ENCODE measurements at regions not wholly inside any gene's neighbourhood (a gene's known extent, or its start where the extent isn't known, plus 50 kb on each side); places are given as distances from the start of the nearest gene placed in this dataset.

DNA sequence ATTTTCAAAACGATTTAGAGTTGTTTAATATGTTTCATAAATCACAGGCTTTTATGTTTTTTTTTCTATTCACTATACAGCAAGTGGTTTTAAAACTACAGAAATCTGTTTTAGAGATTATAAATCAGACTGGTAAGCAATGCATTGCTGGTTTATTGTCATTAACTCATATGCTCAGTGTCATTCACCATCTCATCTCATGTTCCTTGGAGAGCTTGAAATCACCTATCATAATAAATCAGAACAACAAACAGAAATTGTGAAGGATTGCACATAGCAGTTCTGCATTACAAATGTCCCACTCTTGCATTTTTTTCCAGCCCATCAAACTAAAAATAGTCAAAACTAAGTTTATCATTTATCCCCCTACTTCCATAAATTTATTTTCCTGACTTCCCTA lies 470.8 kb downstream of the FSCB start:
- Histone ChIP-seq H2BK12ac (ENCODE audit: low read length in 2 of 2) (no peak overlapping the region), H3K4me3 (ENCODE audit: insufficient read depth in 1 of 2, low read depth in 1 of 2, low read length in 2 of 2) (no peak overlapping the region), H3K4ac (ENCODE audit: low read depth in 1 of 2, low read length in 2 of 2) (no peak overlapping the region), H2BK15ac (ENCODE audit: low read depth, poor library complexity, severe bottlenecking) (no peak overlapping the region), H3K9me3 (ENCODE audit: control insufficient read depth, low read length) (peaks cover 14% of the 10 kb centered on the region), H2BK120ac (ENCODE audit: low read depth, low read length) (no peak overlapping the region), H3K4me2 (ENCODE audit: low read length, poor library complexity, severe bottlenecking) (no peak overlapping the region), H3K9ac (ENCODE audit: low read length) (no peak overlapping the region), H3K4me1 (ENCODE audit: control insufficient read depth, insufficient read depth, low read depth, low read length) (no peaks in the 10 kb centered on the region), H3K27ac (ENCODE audit: low read length, poor library complexity, severe bottlenecking) (no peak overlapping the region), H3K79me1 (replicated peaks; ENCODE audit: low read length, poor library complexity, severe bottlenecking) (no peaks in the 10 kb centered on the region), H2BK5ac (ENCODE audit: low read depth, low read length, poor library complexity, severe bottlenecking) (no peak overlapping the region), H3K36me3 (ENCODE audit: control insufficient read depth in 1 of 2, insufficient read depth in 2 of 2, low read depth in 1 of 2, low read length in 2 of 2) (no peaks in the 10 kb centered on the region), H3K27me3 (ENCODE audit: control insufficient read depth in 1 of 2, insufficient read depth in 1 of 2, low read length in 2 of 2) (no peaks in the 10 kb centered on the region), H4K91ac (ENCODE audit: low read length) (no peak overlapping the region), H3K18ac (ENCODE audit: low read depth in 1 of 2, low read length in 2 of 2) (no peak overlapping the region), H4K8ac (ENCODE audit: low read length) (no peak overlapping the region), H3K23ac (ENCODE audit: low read length in 2 of 2) (no peak overlapping the region), H2AFZ (ENCODE audit: low read depth, low read length) (no peak overlapping the region), H2AK5ac (ENCODE audit: low read length, severe bottlenecking) (no peak overlapping the region), H3K14ac (ENCODE audit: low read length in 2 of 2) (no peak overlapping the region)
- no peak for DNase-seq
- WGBS = no CpG with 5 or more reads among the region's 1 CpG

DNA sequence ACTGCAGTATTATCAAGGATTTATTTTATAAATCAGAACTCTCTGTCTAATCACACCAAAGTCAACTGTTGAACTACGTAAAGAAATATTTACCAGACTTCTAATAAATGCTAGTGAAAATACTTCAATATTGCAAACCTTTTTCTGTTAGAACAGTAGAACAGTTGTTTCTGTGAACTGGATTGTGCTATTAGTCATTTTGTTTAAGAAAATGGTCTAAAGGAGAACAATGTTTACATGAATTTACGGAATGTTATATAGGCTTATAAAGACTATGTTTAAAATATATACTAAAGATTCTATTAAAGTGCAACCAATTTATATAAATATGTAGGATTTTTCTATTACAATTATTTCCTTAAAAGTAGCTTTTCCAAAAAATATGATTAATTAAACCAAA lies 471.4 kb downstream of the FSCB start:
- Histone ChIP-seq H2AK5ac (ENCODE audit: low read length, severe bottlenecking) (no peak overlapping the region), H2BK5ac (ENCODE audit: low read depth, low read length, poor library complexity, severe bottlenecking) (no peak overlapping the region), H2AFZ (ENCODE audit: low read depth, low read length) (no peak overlapping the region), H3K27me3 (ENCODE audit: control insufficient read depth in 1 of 2, insufficient read depth in 1 of 2, low read length in 2 of 2) (no peaks in the 10 kb centered on the region), H3K9ac (ENCODE audit: low read length) (no peak overlapping the region), H3K18ac (ENCODE audit: low read depth in 1 of 2, low read length in 2 of 2) (no peak overlapping the region), H4K8ac (ENCODE audit: low read length) (no peak overlapping the region), H3K27ac (ENCODE audit: low read length, poor library complexity, severe bottlenecking) (no peak overlapping the region), H3K4me1 (ENCODE audit: control insufficient read depth, insufficient read depth, low read depth, low read length) (no peaks in the 10 kb centered on the region), H3K4me3 (ENCODE audit: insufficient read depth in 1 of 2, low read depth in 1 of 2, low read length in 2 of 2) (no peak overlapping the region), H3K4ac (ENCODE audit: low read depth in 1 of 2, low read length in 2 of 2) (no peak overlapping the region), H3K4me2 (ENCODE audit: low read length, poor library complexity, severe bottlenecking) (no peak overlapping the region), H3K79me1 (replicated peaks; ENCODE audit: low read length, poor library complexity, severe bottlenecking) (no peaks in the 10 kb centered on the region), H2BK12ac (ENCODE audit: low read length in 2 of 2) (no peak overlapping the region), H4K91ac (ENCODE audit: low read length) (no peak overlapping the region), H3K23ac (ENCODE audit: low read length in 2 of 2) (no peak overlapping the region), H3K9me3 (ENCODE audit: control insufficient read depth, low read length) (peaks cover 14% of the 10 kb centered on the region), H3K14ac (ENCODE audit: low read length in 2 of 2) (no peak overlapping the region), H2BK15ac (ENCODE audit: low read depth, poor library complexity, severe bottlenecking) (no peak overlapping the region), H3K36me3 (ENCODE audit: control insufficient read depth in 1 of 2, insufficient read depth in 2 of 2, low read depth in 1 of 2, low read length in 2 of 2) (no peaks in the 10 kb centered on the region), H2BK120ac (ENCODE audit: low read depth, low read length) (no peak overlapping the region)
- no CpG with 5 or more reads among the region's 2 CpGs for WGBS
- DNase-seq = no peak

- no peak overlapping the region for H2BK15ac ChIP-seq (ENCODE audit: low read depth, poor library complexity, severe bottlenecking)
- no peak for DNase-seq
- H3K4me3 ChIP-seq (ENCODE audit: insufficient read depth in 1 of 2, low read depth in 1 of 2, low read length in 2 of 2) = no peak overlapping the region
- no peak overlapping the region for H3K4me2 ChIP-seq (ENCODE audit: low read length, poor library complexity, severe bottlenecking)
- no peak overlapping the region for H2BK5ac ChIP-seq (ENCODE audit: low read depth, low read length, poor library complexity, severe bottlenecking)
- H3K36me3 ChIP-seq (ENCODE audit: control insufficient read depth in 1 of 2, insufficient read depth in 2 of 2, low read depth in 1 of 2, low read length in 2 of 2) = no peaks in the 10 kb centered on the region
- H4K8ac ChIP-seq (ENCODE audit: low read length) = no peak overlapping the region
- H3K9me3 ChIP-seq (ENCODE audit: control insufficient read depth, low read length) = no peaks in the 10 kb centered on the region
- no peak overlapping the region for H4K91ac ChIP-seq (ENCODE audit: low read length)
- H3K18ac ChIP-seq (ENCODE audit: low read depth in 1 of 2, low read length in 2 of 2) = no peak overlapping the region
- no peak overlapping the region for H3K23ac ChIP-seq (ENCODE audit: low read length in 2 of 2)
- H3K79me1 ChIP-seq (replicated peaks; ENCODE audit: low read length, poor library complexity, severe bottlenecking) = no peaks in the 10 kb centered on the region
- H2AK5ac ChIP-seq (ENCODE audit: low read length, severe bottlenecking) = no peak overlapping the region
- no peaks in the 10 kb centered on the region for H3K4me1 ChIP-seq (ENCODE audit: control insufficient read depth, insufficient read depth, low read depth, low read length)
- no peaks in the 10 kb centered on the region for H3K27me3 ChIP-seq (ENCODE audit: control insufficient read depth in 1 of 2, insufficient read depth in 1 of 2, low read length in 2 of 2)
- H2AFZ ChIP-seq (ENCODE audit: low read depth, low read length) = no peak overlapping the region
- H3K9ac ChIP-seq (ENCODE audit: low read length) = no peak overlapping the region
- H2BK12ac ChIP-seq (ENCODE audit: low read length in 2 of 2) = no peak overlapping the region
- H3K4ac ChIP-seq (ENCODE audit: low read depth in 1 of 2, low read length in 2 of 2) = no peak overlapping the region
- WGBS = 61% methylated on average over 4 of the region's 4 CpGs
- no peak overlapping the region for H2BK120ac ChIP-seq (ENCODE audit: low read depth, low read length)
- H3K14ac ChIP-seq (ENCODE audit: low read length in 2 of 2) = no peak overlapping the region
- no peak overlapping the region for H3K27ac ChIP-seq (ENCODE audit: low read length, poor library complexity, severe bottlenecking)
These were observed 476.2 kb downstream of the FSCB start for GRCh38 chr14:44030831-44031383.

DNA sequence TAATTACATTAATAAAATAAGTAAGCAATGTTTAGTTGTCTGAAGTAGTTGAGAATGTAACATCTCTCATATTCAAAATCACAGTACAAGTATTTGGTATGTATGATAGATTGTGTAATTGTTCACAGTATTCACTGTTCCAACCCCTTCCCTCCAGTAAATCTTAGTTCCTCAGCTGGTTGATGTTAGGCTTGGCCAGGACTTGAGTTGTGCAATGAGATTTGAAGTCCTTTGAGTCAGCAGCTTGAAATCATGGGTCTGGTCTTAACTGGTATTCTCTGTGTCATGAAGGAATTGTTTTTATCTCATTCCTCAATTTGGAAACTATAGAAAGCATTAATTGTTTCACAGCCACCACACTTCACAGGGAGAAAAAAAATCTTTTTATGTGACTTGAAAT lies 477.1 kb downstream of the FSCB start:
- no peak overlapping the region for H3K9ac ChIP-seq (ENCODE audit: low read length)
- no peaks in the 10 kb centered on the region for H3K9me3 ChIP-seq (ENCODE audit: control insufficient read depth, low read length)
- no peak overlapping the region for H3K18ac ChIP-seq (ENCODE audit: low read depth in 1 of 2, low read length in 2 of 2)
- H4K91ac ChIP-seq (ENCODE audit: low read length) = no peak overlapping the region
- no peak overlapping the region for H2BK5ac ChIP-seq (ENCODE audit: low read depth, low read length, poor library complexity, severe bottlenecking)
- H3K36me3 ChIP-seq (ENCODE audit: control insufficient read depth in 1 of 2, insufficient read depth in 2 of 2, low read depth in 1 of 2, low read length in 2 of 2) = no peaks in the 10 kb centered on the region
- H3K27ac ChIP-seq (ENCODE audit: low read length, poor library complexity, severe bottlenecking) = no peak overlapping the region
- H2BK15ac ChIP-seq (ENCODE audit: low read depth, poor library complexity, severe bottlenecking) = no peak overlapping the region
- H2AFZ ChIP-seq (ENCODE audit: low read depth, low read length) = no peak overlapping the region
- H3K79me1 ChIP-seq (replicated peaks; ENCODE audit: low read length, poor library complexity, severe bottlenecking) = no peaks in the 10 kb centered on the region
- no peak overlapping the region for H2BK120ac ChIP-seq (ENCODE audit: low read depth, low read length)
- no peak overlapping the region for H3K23ac ChIP-seq (ENCODE audit: low read length in 2 of 2)
- H2AK5ac ChIP-seq (ENCODE audit: low read length, severe bottlenecking) = no peak overlapping the region
- H3K4ac ChIP-seq (ENCODE audit: low read depth in 1 of 2, low read length in 2 of 2) = no peak overlapping the region
- H3K14ac ChIP-seq (ENCODE audit: low read length in 2 of 2) = no peak overlapping the region
- peak; percentile 50 for DNase-seq
- no peak overlapping the region for H3K4me3 ChIP-seq (ENCODE audit: insufficient read depth in 1 of 2, low read depth in 1 of 2, low read length in 2 of 2)
- no peak overlapping the region for H2BK12ac ChIP-seq (ENCODE audit: low read length in 2 of 2)
- H3K27me3 ChIP-seq (ENCODE audit: control insufficient read depth in 1 of 2, insufficient read depth in 1 of 2, low read length in 2 of 2) = no peaks in the 10 kb centered on the region
- no peak overlapping the region for H3K4me2 ChIP-seq (ENCODE audit: low read length, poor library complexity, severe bottlenecking)
- no peak overlapping the region for H4K8ac ChIP-seq (ENCODE audit: low read length)
- H3K4me1 ChIP-seq (ENCODE audit: control insufficient read depth, insufficient read depth, low read depth, low read length) = no peaks in the 10 kb centered on the region

Data from mesenchymal stem cell (in vitro differentiated cells and primary cell).